T-helper 1 cell treated with Interleukin-12 subunit alpha and Interleukin-12 subunit beta and Interleukin-4 antibody, amounts not matched to agents 30 μg/mL and 1 μg/mL, for 36 hours (primary cell): ENCODE measurements at regions not wholly inside any gene's neighbourhood (a gene's known extent, or its start where the extent isn't known, plus 50 kb on each side); places are given as distances from the start of the nearest gene placed in this dataset.
"Not testable (repeated sequence)": the region's sequence is repeated elsewhere in the genome, so short reads cannot be mapped to it uniquely, and the experiment has no call there.

Experiments
- H3K27ac Mint-ChIP-seq: one replicate; pipeline ENCODE4 v1.8.0; 2021; ENCODE audit warnings: mild to moderate bottlenecking, mixed read lengths
- H3K27me3 Mint-ChIP-seq: one replicate; pipeline ENCODE4 v1.8.0; 2021; ENCODE audit warnings: low read depth, mixed read lengths
- H3K36me3 Mint-ChIP-seq: one replicate; pipeline ENCODE4 v1.8.0; 2021; ENCODE audit warnings: low read depth, mixed read lengths
- H3K4me1 Mint-ChIP-seq: one replicate; pipeline ENCODE4 v1.8.0; 2021; ENCODE audit warnings: low read depth, mixed read lengths
- H3K4me3 Mint-ChIP-seq: one replicate; pipeline ENCODE4 v1.8.0; 2021; ENCODE audit warnings: mild to moderate bottlenecking, moderate library complexity, mixed read lengths
- H3K9me3 Mint-ChIP-seq: one replicate; pipeline ENCODE4 v1.8.0; 2021; ENCODE audit warnings: mixed read lengths

- Mint-ChIP-seq H3K4me1 (no peaks in the 10 kb centered on the region), H3K27ac (no peak overlapping the region), H3K9me3 (no peaks in the 10 kb centered on the region), H3K27me3 (no peaks in the 10 kb centered on the region), H3K36me3 (no peaks in the 10 kb centered on the region), H3K4me3 (no peak overlapping the region)
Measured at GRCh38 chr5:15374886-15375285, 125.1 kb upstream of the FBXL7 start.

- H3K27ac Mint-ChIP-seq, result no peak overlapping the region
- H3K4me1 Mint-ChIP-seq, result no peaks in the 10 kb centered on the region
- H3K27me3 Mint-ChIP-seq, result no peaks in the 10 kb centered on the region
- H3K36me3 Mint-ChIP-seq, result no peaks in the 10 kb centered on the region
- H3K9me3 Mint-ChIP-seq, result no peaks in the 10 kb centered on the region
- no peak overlapping the region for H3K4me3 Mint-ChIP-seq
Measured at GRCh38 chr5:15373151-15373550, 126.8 kb upstream of the FBXL7 start.

GRCh38 chr5:15371184-15371583 lies 128.8 kb upstream of the FBXL7 start:
- Mint-ChIP-seq H3K4me1 (no peaks in the 10 kb centered on the region), H3K27me3 (no peaks in the 10 kb centered on the region), H3K27ac (no peak overlapping the region), H3K4me3 (no peak overlapping the region), H3K36me3 (no peaks in the 10 kb centered on the region), H3K9me3 (peaks cover 14% of the 10 kb centered on the region)

- Mint-ChIP-seq H3K4me3 (no peak overlapping the region), H3K27me3 (no peaks in the 10 kb centered on the region), H3K4me1 (no peaks in the 10 kb centered on the region), H3K27ac (no peak overlapping the region), H3K9me3 (peaks cover 14% of the 10 kb centered on the region), H3K36me3 (no peaks in the 10 kb centered on the region)
Measured at GRCh38 chr5:15368835-15369234, 131.1 kb upstream of the FBXL7 start.

- Mint-ChIP-seq H3K4me3 (no peak overlapping the region), H3K9me3 (peaks cover 17% of the 10 kb centered on the region), H3K27me3 (no peaks in the 10 kb centered on the region), H3K4me1 (no peaks in the 10 kb centered on the region), H3K36me3 (no peaks in the 10 kb centered on the region), H3K27ac (no peak overlapping the region)
Measured at GRCh38 chr5:15367489-15367888, 132.5 kb upstream of the FBXL7 start.

- Mint-ChIP-seq H3K27ac (no peak overlapping the region), H3K27me3 (no peaks in the 10 kb centered on the region), H3K9me3 (peaks cover 20% of the 10 kb centered on the region), H3K4me1 (no peaks in the 10 kb centered on the region), H3K36me3 (no peaks in the 10 kb centered on the region), H3K4me3 (no peak overlapping the region)
Measured at GRCh38 chr5:15366676-15367391, 133.1 kb upstream of the FBXL7 start.

GRCh38 chr5:15365070-15365469 lies 134.9 kb upstream of the FBXL7 start:
- Mint-ChIP-seq H3K9me3 (peaks cover 27% of the 10 kb centered on the region), H3K4me3 (no peak overlapping the region), H3K27ac (no peak overlapping the region), H3K4me1 (no peaks in the 10 kb centered on the region), H3K27me3 (no peaks in the 10 kb centered on the region), H3K36me3 (no peaks in the 10 kb centered on the region)

- Mint-ChIP-seq H3K4me3 (no peak overlapping the region), H3K36me3 (no peaks in the 10 kb centered on the region), H3K27ac (no peak overlapping the region), H3K9me3 (peaks cover 31% of the 10 kb centered on the region), H3K27me3 (no peaks in the 10 kb centered on the region), H3K4me1 (no peaks in the 10 kb centered on the region)
Measured at GRCh38 chr5:15363601-15364000, 136.4 kb upstream of the FBXL7 start.

GRCh38 chr5:15357092-15357453 lies 142.9 kb upstream of the FBXL7 start:
- peaks cover 30% of the 10 kb centered on the region for H3K9me3 Mint-ChIP-seq
- H3K4me1 Mint-ChIP-seq, H3K4me3 Mint-ChIP-seq, H3K27me3 Mint-ChIP-seq, H3K27ac Mint-ChIP-seq, H3K36me3 Mint-ChIP-seq: not testable (repeated sequence)

GRCh38 chr5:15356308-15357091 lies 143.5 kb upstream of the FBXL7 start:
- not testable (repeated sequence) for H3K4me3 Mint-ChIP-seq, H3K36me3 Mint-ChIP-seq, H3K27ac Mint-ChIP-seq, H3K27me3 Mint-ChIP-seq, H3K4me1 Mint-ChIP-seq
- H3K9me3 Mint-ChIP-seq, result peaks cover 30% of the 10 kb centered on the region

GRCh38 chr5:15354021-15354420 lies 146.0 kb upstream of the FBXL7 start:
- H3K9me3 Mint-ChIP-seq, result peaks cover 23% of the 10 kb centered on the region
- no peaks in the 10 kb centered on the region for H3K36me3 Mint-ChIP-seq
- H3K27ac Mint-ChIP-seq, result no peak overlapping the region
- no peak overlapping the region for H3K4me3 Mint-ChIP-seq
- no peaks in the 10 kb centered on the region for H3K27me3 Mint-ChIP-seq
- H3K4me1 Mint-ChIP-seq, result no peaks in the 10 kb centered on the region

- peaks cover 16% of the 10 kb centered on the region for H3K9me3 Mint-ChIP-seq
- no peaks in the 10 kb centered on the region for H3K27me3 Mint-ChIP-seq
- no peak overlapping the region for H3K27ac Mint-ChIP-seq
- H3K4me1 Mint-ChIP-seq, result no peaks in the 10 kb centered on the region
- H3K36me3 Mint-ChIP-seq, result no peaks in the 10 kb centered on the region
- no peak overlapping the region for H3K4me3 Mint-ChIP-seq
Measured at GRCh38 chr5:15353086-15353645, 146.8 kb upstream of the FBXL7 start.

GRCh38 chr5:15350614-15351013 lies 149.4 kb upstream of the FBXL7 start:
- Mint-ChIP-seq H3K27ac (no peak overlapping the region), H3K4me1 (no peaks in the 10 kb centered on the region), H3K36me3 (no peaks in the 10 kb centered on the region), H3K27me3 (no peaks in the 10 kb centered on the region), H3K9me3 (peaks cover 11% of the 10 kb centered on the region), H3K4me3 (no peak overlapping the region)

- H3K27ac Mint-ChIP-seq, result no peak overlapping the region
- no peaks in the 10 kb centered on the region for H3K27me3 Mint-ChIP-seq
- H3K36me3 Mint-ChIP-seq, result no peaks in the 10 kb centered on the region
Measured at GRCh38 chr5:15346738-15347137, 153.2 kb upstream of the FBXL7 start.

GRCh38 chr5:15344954-15345353 lies 155.0 kb upstream of the FBXL7 start:
- Mint-ChIP-seq H3K27ac (no peak overlapping the region), H3K36me3 (no peaks in the 10 kb centered on the region), H3K27me3 (no peaks in the 10 kb centered on the region)

More at GRCh38 chr5:15346738-15347137, 153.2 kb upstream of the FBXL7 start:
- H3K4me3 Mint-ChIP-seq, result no peak overlapping the region
- peaks cover 12% of the 10 kb centered on the region for H3K9me3 Mint-ChIP-seq
- H3K4me1 Mint-ChIP-seq, result no peaks in the 10 kb centered on the region

More at GRCh38 chr5:15344954-15345353, 155.0 kb upstream of the FBXL7 start:
- H3K4me1 Mint-ChIP-seq, result no peaks in the 10 kb centered on the region
- no peak overlapping the region for H3K4me3 Mint-ChIP-seq
- H3K9me3 Mint-ChIP-seq, result peaks cover 14% of the 10 kb centered on the region
